NAMALWA (cell line): ENCODE measurements at regions not wholly inside any gene's neighbourhood (a gene's known extent, or its start where the extent isn't known, plus 50 kb on each side); places are given as distances from the start of the nearest gene placed in this dataset.

Source experiments
- DNase-seq: peaks from one replicate; pipeline ENCODE4 v3.0.0-alpha.2; 2015; ENCODE audit warnings: low spot score

GRCh38 chr15:58235961-58236360 lies 97.8 kb downstream of the AQP9 start:
- no peak for DNase-seq

- DNase-seq: no peak
These were observed 102.2 kb downstream of the AQP9 start for GRCh38 chr15:58240191-58240932.

DNA sequence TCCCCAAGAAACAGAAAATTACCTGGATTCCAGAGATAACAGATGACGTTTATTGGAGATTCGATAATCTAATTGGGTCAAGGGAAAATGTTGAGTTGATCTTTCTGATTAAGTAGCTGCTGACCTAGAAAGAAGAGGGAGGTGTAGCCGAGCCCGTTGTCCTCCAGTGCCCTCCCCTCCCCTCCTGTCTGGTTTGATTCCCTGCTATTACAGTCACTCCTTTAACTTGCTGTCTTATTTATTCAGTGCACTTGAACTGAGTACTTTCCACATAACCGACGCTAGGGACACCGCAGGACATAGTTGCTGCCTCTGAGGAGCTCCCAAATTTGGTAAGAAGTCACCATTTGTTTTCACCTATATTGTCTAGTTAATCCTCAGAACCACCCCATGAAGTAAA lies 103.7 kb downstream of the AQP9 start:
- no peak for DNase-seq

DNA sequence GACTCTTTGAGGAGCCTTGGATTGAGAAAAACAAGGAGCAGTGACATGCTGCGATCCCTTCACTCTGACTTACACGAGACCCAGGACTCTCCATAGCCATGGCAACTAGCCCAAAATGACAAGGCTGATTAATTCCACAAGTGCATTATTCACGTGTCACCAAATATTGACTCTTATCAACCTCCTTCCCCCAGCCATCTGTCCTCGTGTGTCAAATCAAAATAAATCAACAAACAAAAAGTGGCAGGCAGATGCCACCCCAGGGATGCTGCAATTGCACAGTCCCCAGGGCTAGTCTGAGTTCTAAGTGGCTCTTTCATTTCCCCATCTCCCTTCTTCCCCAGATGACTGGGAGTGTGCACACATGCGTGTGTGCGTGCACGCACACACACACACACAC lies 104.9 kb downstream of the AQP9 start:
- no peak for DNase-seq

- no peak for DNase-seq
These were observed 106.4 kb downstream of the AQP9 start for GRCh38 chr15:58244536-58244935.

GRCh38 chr15:58246041-58246440 lies 107.9 kb downstream of the AQP9 start:
- no peak for DNase-seq

GRCh38 chr15:58247855-58248842 lies 110.0 kb downstream of the AQP9 start:
- no peak for DNase-seq

GRCh38 chr15:58249646-58250312 lies 111.6 kb downstream of the AQP9 start:
- no peak for DNase-seq

DNA sequence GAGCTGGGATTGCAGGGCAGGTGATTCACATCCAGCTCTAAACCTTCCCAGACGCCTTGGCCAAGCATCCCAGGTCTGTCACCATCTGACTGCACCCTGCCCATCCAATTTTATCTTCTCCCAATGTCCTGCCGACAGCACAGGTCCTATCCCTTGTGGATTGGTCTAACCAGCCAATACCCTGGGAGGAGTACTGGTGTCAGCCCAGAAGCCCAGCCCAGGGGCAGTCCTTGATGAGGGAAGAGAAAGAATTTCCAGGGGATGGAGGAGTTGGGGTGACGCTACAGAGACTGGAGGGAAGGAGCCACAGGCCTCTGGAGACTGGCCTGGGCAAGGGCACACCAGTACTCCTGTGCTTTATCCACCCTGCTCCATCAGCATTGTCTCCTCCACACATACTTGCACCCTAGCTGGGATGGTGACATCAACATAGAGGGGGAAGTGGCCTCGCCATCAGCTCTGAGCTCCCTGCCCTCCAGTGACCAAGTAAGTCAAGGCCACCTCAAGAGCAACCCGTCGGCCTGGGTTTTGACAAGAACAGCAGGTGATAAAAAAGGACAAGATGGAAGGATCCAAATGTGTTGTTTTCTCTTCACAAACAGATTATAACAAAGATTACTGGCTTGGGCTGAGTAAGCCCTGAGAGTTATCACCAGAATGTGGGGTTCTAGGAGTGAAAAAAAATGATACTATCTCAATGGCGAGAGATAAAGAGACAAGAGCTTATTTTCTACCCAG lies 114.6 kb downstream of the AQP9 start:
- DNase-seq: no peak

GRCh38 chr15:58257776-58258325 lies 119.7 kb downstream of the AQP9 start:
- DNase-seq: no peak

GRCh38 chr15:58258501-58259292 lies 120.5 kb downstream of the AQP9 start:
- DNase-seq: no peak

DNA sequence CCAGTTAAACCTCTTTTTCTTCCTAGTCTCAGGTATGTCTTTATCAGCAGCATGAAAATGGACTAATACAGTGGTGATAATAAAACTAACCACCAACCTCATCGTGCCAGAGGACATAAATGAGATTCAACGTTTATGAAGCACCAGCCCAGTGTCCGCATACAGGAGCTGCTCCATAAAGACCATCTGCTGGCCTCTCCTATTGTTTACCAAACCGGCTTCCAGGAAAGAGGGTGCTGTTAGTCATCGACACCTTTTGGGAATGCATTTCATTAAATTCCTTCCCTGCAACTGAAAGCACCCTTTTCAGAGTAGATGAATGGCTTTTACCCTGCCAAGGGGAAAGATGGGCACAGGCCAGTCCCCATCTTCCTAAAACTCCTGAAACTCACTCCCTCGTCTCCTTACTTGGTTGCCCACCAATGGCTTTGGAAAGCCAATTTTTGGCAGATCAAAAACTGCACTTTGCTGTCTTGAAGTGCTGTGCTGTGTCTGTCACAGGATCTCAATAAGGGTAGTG lies 122.1 kb downstream of the AQP9 start:
- DNase-seq: no peak

GRCh38 chr15:58260725-58261267 lies 122.6 kb downstream of the AQP9 start:
- no peak for DNase-seq

DNA sequence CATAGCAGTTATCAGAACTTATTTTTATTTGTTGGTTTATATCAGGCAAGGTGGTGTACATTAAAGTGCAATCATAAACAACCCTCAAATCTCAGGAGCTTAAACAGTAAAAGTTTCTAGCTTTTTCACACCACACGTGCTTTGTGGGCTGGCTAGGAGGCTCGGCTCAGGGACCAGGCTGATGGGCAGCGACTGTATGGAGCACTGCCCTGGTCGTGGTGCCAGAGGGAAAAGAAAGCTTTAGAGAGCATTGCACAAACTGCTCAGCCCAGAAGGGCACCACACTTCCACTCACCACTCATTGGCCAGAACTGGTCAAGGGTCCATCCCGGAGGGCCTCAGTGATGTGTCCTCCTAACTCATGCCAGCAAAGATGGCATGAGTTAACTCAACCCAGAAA lies 123.2 kb downstream of the AQP9 start:
- no peak for DNase-seq

GRCh38 chr15:58264053-58264971 lies 126.1 kb downstream of the AQP9 start:
- DNase-seq: no peak

DNA sequence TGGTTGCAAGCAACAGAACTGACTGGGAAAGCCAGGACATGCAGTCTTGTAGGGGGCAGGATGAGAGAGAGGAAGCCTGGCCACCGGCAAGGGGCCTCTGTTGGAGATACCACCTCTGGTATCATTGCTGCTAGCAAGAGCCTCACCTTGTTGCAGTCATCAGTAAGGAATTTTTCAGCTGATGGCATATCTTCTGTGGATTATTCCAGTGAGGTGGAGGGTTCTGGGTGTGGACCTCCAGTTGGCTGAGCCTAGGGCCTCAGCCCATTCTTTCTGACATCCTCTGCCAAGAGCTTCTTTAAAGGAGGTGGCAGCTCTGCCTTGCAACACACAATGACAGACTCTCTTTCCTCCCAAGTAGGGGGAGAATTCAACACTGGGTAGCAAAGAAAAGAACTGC lies 128.9 kb downstream of the AQP9 start:
- no peak for DNase-seq

GRCh38 chr15:58268746-58269267 lies 130.6 kb downstream of the AQP9 start:
- DNase-seq: no peak

DNA sequence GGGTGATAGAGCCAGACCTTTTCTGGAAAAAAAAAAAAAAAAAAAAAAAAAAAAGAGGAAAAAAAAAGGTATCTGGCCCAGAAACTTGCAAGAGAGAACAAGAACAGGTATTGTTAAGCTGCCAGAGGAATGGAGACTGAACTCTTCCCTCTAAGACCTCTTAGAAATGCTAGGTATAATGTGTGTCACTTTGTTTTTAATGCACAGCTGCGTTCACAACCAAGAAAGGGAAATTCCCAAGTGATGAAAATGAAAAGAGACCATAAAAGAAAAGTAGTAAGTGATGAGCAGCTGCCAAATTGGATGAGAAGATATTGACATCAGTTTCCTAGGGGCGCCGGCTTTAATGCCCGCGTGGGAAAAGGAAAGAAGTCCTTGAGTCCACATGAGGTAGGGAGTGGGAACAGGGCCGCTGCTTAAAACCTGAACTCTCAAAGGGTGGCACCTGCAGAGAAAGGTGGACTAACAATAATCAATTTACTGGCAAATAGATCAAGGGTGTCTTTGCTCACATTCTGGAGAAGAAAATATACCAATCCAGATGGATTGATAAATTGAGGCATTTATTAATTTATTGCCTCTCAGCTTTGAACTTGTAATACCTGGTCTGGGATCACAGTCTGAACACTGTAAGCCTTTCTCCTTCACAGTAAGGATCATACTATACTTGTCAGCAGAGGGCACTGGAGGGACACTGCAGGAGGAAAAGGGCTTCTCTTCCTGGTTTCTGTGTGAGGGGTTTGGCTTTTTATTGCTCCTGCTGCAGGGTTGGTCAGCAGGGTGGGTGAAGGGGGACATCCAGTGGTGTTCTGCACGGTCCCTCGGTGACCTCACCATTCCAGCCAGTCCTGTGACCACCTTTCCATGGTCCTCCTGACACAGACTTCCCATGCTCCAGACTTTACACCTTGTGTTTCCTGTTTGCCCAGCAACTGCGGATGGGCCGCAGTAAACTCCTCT lies 131.6 kb downstream of the AQP9 start:
- DNase-seq: peak; percentile 70
